ENCODE measurements at regions not wholly inside any gene's neighbourhood (a gene's known extent, or its start where the extent isn't known, plus 50 kb on each side); places are given as distances from the start of the nearest gene placed in this dataset.

DNA sequence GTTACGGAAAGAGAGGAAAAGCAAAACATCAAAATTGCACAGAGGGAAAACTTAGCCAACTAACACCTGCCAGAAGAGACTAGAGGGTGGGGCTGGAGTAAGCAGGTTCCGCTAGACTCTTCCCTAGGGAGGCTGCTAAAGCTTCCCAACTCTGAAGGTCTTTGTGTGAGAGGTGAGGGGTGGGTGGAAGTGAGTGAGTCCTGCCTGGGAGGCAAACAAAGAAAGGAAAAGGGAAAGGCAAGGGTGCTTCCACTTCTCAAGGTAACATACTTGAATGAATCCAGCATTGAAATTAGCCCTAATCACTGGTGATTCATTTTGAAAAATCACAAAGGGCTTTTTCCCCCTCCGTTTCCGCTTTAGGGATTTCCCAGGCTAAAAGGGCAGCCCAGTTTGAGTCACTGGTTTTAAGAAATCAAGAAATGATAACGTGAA is 220.5 kb upstream of the ADAMTS9 start:
- H3K27ac ChIP-seq (ENCODE audit: extremely low read depth, low read depth, low read length), result no peak overlapping the region
- no peaks in the 10 kb centered on the region for H3K36me3 ChIP-seq (ENCODE audit: control insufficient read depth in 2 of 2, insufficient read depth in 1 of 2, low read length in 2 of 2)
- ChIA-PET POLR2A (no interaction called here), CTCF (no interaction called here)
- no peaks in the 10 kb centered on the region for H3K4me1 ChIP-seq (ENCODE audit: control insufficient read depth, insufficient read depth, low read length)
- TF ChIP-seq ZNF529 (tag by site-specific recombination; IDR thresholded peaks at IDR 0.05; ENCODE audit: insufficient replicate concordance) (no peak), ZNF626 (tag by site-specific recombination; IDR thresholded peaks at IDR 0.05) (no peak), ZNF426 (tag by site-specific recombination; IDR thresholded peaks at IDR 0.05) (no peak), ZNF354C (tag by site-specific recombination; IDR thresholded peaks at IDR 0.05; ENCODE audit: borderline replicate concordance, low read depth) (no peak), ZNF239 (tag by site-specific recombination; IDR thresholded peaks at IDR 0.05) (no peak), MEIS1 (CRISPR knock-in tag; IDR thresholded peaks at IDR 0.05; ENCODE audit: borderline replicate concordance) (no peak), ZNF24 (tag by site-specific recombination; IDR thresholded peaks at IDR 0.05) (no peak), ZNF560 (tag by site-specific recombination; IDR thresholded peaks at IDR 0.05; ENCODE audit: borderline replicate concordance) (no peak), ZNF521 (tag by site-specific recombination; IDR thresholded peaks at IDR 0.05) (no peak), ZNF19 (tag by site-specific recombination; IDR thresholded peaks at IDR 0.05; ENCODE audit: low read depth) (no peak), ZNF48 (tag by site-specific recombination; IDR thresholded peaks at IDR 0.05) (no peak), ZNF155 (tag by site-specific recombination; IDR thresholded peaks at IDR 0.05) (no peak), ZNF114 (tag by site-specific recombination; IDR thresholded peaks at IDR 0.05) (no peak), ZNF302 (tag by site-specific recombination; IDR thresholded peaks at IDR 0.05; ENCODE audit: low read depth) (no peak), YY1 (tag by site-specific recombination; IDR thresholded peaks at IDR 0.05) (no peak), ZNF677 (tag by site-specific recombination; IDR thresholded peaks at IDR 0.05) (no peak), GFI1B (tag by site-specific recombination; IDR thresholded peaks at IDR 0.05) (no peak), ZNF530 (tag by site-specific recombination; IDR thresholded peaks at IDR 0.05; ENCODE audit: low read depth) (no peak)
- no peaks in the 10 kb centered on the region for H3K9me3 ChIP-seq (ENCODE audit: control insufficient read depth, insufficient read depth, low read depth, low read length)
- H3K4me3 ChIP-seq (ENCODE audit: low read depth, low read length), result no peak overlapping the region

DNA sequence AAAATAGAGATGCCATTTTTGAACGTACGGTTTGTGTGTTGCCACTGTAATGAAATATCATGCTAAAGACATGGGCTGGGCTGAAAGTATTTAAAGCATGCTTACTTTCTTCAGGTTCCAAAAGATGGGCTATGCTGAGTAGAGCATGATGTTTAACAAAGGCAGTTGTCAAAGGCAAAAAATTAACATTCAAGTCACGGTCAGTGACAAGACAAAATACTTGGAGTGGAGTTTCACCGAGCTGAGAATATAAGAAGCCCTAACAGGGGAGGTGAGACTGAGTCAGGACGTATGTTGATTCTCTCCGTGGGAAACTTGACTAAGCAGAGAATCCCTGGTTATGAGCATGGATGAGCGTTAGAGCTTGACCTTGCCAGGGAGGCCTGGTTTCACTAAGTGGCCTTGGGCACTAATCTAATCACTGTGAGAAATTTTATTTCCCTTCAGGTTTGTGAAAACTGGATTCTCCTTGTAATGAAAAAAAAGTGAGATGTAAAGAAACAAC is 218.2 kb upstream of the ADAMTS9 start:
- TF ChIP-seq ZNF155 (tag by site-specific recombination; IDR thresholded peaks at IDR 0.05) (no peak), KLF9 (tag by site-specific recombination; IDR thresholded peaks at IDR 0.05; ENCODE audit: low read depth) (no peak)
- TF ChIP-seq, protein P1, sequence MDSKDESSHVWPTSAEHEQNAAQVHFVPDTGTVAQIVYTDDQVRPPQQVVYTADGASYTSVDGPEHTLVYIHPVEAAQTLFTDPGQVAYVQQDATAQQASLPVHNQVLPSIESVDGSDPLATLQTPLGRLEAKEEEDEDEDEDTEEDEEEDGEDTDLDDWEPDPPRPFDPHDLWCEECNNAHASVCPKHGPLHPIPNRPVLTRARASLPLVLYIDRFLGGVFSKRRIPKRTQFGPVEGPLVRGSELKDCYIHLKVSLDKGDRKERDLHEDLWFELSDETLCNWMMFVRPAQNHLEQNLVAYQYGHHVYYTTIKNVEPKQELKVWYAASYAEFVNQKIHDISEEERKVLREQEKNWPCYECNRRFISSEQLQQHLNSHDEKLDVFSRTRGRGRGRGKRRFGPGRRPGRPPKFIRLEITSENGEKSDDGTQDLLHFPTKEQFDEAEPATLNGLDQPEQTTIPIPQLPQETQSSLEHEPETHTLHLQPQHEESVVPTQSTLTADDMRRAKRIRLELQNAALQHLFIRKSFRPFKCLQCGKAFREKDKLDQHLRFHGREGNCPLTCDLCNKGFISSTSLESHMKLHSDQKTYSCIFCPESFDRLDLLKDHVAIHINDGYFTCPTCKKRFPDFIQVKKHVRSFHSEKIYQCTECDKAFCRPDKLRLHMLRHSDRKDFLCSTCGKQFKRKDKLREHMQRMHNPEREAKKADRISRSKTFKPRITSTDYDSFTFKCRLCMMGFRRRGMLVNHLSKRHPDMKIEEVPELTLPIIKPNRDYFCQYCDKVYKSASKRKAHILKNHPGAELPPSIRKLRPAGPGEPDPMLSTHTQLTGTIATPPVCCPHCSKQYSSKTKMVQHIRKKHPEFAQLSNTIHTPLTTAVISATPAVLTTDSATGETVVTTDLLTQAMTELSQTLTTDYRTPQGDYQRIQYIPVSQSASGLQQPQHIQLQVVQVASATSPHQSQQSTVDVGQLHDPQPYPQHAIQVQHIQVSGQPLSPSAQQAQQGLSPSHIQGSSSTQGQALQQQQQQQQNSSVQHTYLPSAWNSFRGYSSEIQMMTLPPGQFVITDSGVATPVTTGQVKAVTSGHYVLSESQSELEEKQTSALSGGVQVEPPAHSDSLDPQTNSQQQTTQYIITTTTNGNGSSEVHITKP (tag by site-specific recombination; IDR thresholded peaks at IDR 0.05), result no peak
- H3K9me3 ChIP-seq (ENCODE audit: control insufficient read depth, insufficient read depth, low read depth, low read length), result no peaks in the 10 kb centered on the region
- POLR2A ChIA-PET, result no interaction called here
- H3K4me1 ChIP-seq (ENCODE audit: control insufficient read depth, insufficient read depth, low read length), result no peaks in the 10 kb centered on the region
- no peaks in the 10 kb centered on the region for H3K36me3 ChIP-seq (ENCODE audit: control insufficient read depth in 2 of 2, insufficient read depth in 1 of 2, low read length in 2 of 2)
- no peak overlapping the region for H3K27ac ChIP-seq (ENCODE audit: extremely low read depth, low read depth, low read length)
- CTCF ChIA-PET, result no interaction called here
- no peak overlapping the region for H3K4me3 ChIP-seq (ENCODE audit: low read depth, low read length)

GRCh38 chr3:64903006-64903405 is 215.2 kb upstream of the ADAMTS9 start:
- POLR2A ChIA-PET, result no interaction called here
- Histone ChIP-seq H3K9me3 (ENCODE audit: control insufficient read depth, insufficient read depth, low read depth, low read length) (no peaks in the 10 kb centered on the region), H3K4me1 (ENCODE audit: control insufficient read depth, insufficient read depth, low read length) (no peaks in the 10 kb centered on the region), H3K4me3 (ENCODE audit: low read depth, low read length) (no peak overlapping the region), H3K36me3 (ENCODE audit: control insufficient read depth in 2 of 2, insufficient read depth in 1 of 2, low read length in 2 of 2) (no peaks in the 10 kb centered on the region), H3K27ac (ENCODE audit: extremely low read depth, low read depth, low read length) (no peak overlapping the region)
- CTCF ChIA-PET, result no interaction called here
- TF ChIP-seq ZNF223 (tag by site-specific recombination; IDR thresholded peaks at IDR 0.05) (no peak), ZNF174 (tag by site-specific recombination; IDR thresholded peaks at IDR 0.05) (no peak), YY1 (tag by site-specific recombination; IDR thresholded peaks at IDR 0.05) (no peak), ZBTB49 (tag by site-specific recombination; IDR thresholded peaks at IDR 0.05; ENCODE audit: low read depth) (no peak), ZNF555 (tag by site-specific recombination; conservative IDR thresholded peaks at IDR 0.05) (no peak), ZBTB20 (tag by site-specific recombination; IDR thresholded peaks at IDR 0.05) (no peak)
- TF ChIP-seq, protein P2, sequence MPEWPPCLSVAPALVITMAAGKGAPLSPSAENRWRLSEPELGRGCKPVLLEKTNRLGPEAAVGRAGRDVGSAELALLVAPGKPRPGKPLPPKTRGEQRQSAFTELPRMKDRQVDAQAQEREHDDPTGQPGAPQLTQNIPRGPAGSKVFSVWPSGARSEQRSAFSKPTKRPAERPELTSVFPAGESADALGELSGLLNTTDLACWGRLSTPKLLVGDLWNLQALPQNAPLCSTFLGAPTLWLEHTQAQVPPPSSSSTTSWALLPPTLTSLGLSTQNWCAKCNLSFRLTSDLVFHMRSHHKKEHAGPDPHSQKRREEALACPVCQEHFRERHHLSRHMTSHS (tag by site-specific recombination; IDR thresholded peaks at IDR 0.05), result no peak

All from HEK293 (cell line).